Hepatocyte (in vitro differentiated cells): ENCODE measurements at regions not wholly inside any gene's neighbourhood (a gene's known extent, or its start where the extent isn't known, plus 50 kb on each side); places are given as distances from the start of the nearest gene placed in this dataset.

Source experiments
- DNase-seq: peaks from one replicate; pipeline ENCODE4 v3.0.0-alpha.2; 2016; ENCODE audit warnings: low spot score
- H2AFZ ChIP-seq: fragments of 200-600 bp; sonication (generic); 2 replicates; pipeline ENCODE4 v1.6.0; 2016; ENCODE audit warnings: antibody characterized with exemption, mild to moderate bottlenecking
- H3K27ac ChIP-seq: fragments of 200-600 bp; sonication (generic); 2 replicates; pipeline ENCODE4 v1.5.1; 2016; ENCODE audit warnings: mild to moderate bottlenecking
- H3K27me3 ChIP-seq: fragments of 200-600 bp; sonication (generic); 2 replicates; pipeline ENCODE4 v1.6.1; 2016
- H3K36me3 ChIP-seq: fragments of 200-600 bp; sonication (generic); replicated peaks from 2 replicates; pipeline ENCODE4 v1.5.1; 2016; ENCODE audit warnings: low read depth; ENCODE audit not compliant: insufficient read depth
- H3K4me1 ChIP-seq: fragments of 200-600 bp; sonication (generic); 2 replicates; pipeline ENCODE4 v1.5.1; 2016; ENCODE audit warnings: mild to moderate bottlenecking, moderate library complexity; ENCODE audit not compliant: insufficient read depth
- H3K4me2 ChIP-seq: fragments of 200-600 bp; sonication (generic); 2 replicates; pipeline ENCODE4 v1.6.0; 2016
- H3K4me3 ChIP-seq: fragments of 200-600 bp; sonication (generic); 2 replicates; pipeline ENCODE4 v1.5.1; 2016; ENCODE audit warnings: mild to moderate bottlenecking
- H3K79me2 ChIP-seq: fragments of 200-600 bp; sonication (generic); 2 replicates; pipeline ENCODE4 v1.6.0; 2017; ENCODE audit warnings: mild to moderate bottlenecking
- H3K9me2 ChIP-seq: fragments of 200-600 bp; sonication (generic); replicated peaks from 2 replicates; pipeline ENCODE4 v1.6.0; 2017; ENCODE audit warnings: mild to moderate bottlenecking; ENCODE audit not compliant: insufficient read depth
- H3K9me3 ChIP-seq: fragments of 200-600 bp; sonication (generic); 2 replicates; pipeline ENCODE4 v1.5.1; 2016; ENCODE audit warnings: low read depth, mild to moderate bottlenecking
- H4K20me1 ChIP-seq: fragments of 200-600 bp; sonication (generic); 2 replicates; pipeline ENCODE4 v1.6.0; 2016; ENCODE audit warnings: mild to moderate bottlenecking; ENCODE audit not compliant: insufficient read depth, poor library complexity, severe bottlenecking
- CTCF ChIP-seq: fragments of 200-600 bp; sonication (generic); IDR thresholded peaks from 2 replicates; pipeline ENCODE4 v1.5.1; 2016; ENCODE audit warnings: antibody characterized with exemption, mild to moderate bottlenecking; ENCODE audit not compliant: poor library complexity
- EZH2 ChIP-seq: fragments of 200-600 bp; sonication (generic); IDR thresholded peaks from 2 replicates; pipeline ENCODE4 v1.6.1; 2016; ENCODE audit warnings: antibody characterized with exemption, mild to moderate bottlenecking, borderline replicate concordance
- EZH2phosphoT487 ChIP-seq: fragments of 200-600 bp; sonication (generic); IDR thresholded peaks from one replicate; pipeline ENCODE4 v1.6.1; 2018; ENCODE audit warnings: antibody characterized with exemption, mild to moderate bottlenecking, low read depth, moderate library complexity; ENCODE audit not compliant: unreplicated experiment, severe bottlenecking
- WGBS: methylation state at CpG from one replicate; pipeline ENCODE4 v1.1.6; 2016; ENCODE audit warnings: low lambda C conversion rate; ENCODE audit errors: missing lambda C conversion rate; 5-methylcytosine and 5-hydroxymethylcytosine counted together

- no peak for DNase-seq
- no peaks in the 10 kb centered on the region for H3K4me1 ChIP-seq
- no peak overlapping the region for H3K27ac ChIP-seq
- no peaks in the 10 kb centered on the region for H3K36me3 ChIP-seq
- no peaks in the 10 kb centered on the region for H3K9me3 ChIP-seq
- no peak overlapping the region for H2AFZ ChIP-seq
- H3K79me2 ChIP-seq: no peaks in the 10 kb centered on the region
- no peaks in the 10 kb centered on the region for H4K20me1 ChIP-seq
- WGBS: 65% methylated on average over 2 of the region's 2 CpGs
- no peak overlapping the region for H3K4me2 ChIP-seq
- H3K4me3 ChIP-seq: no peak overlapping the region
- H3K27me3 ChIP-seq: no peaks in the 10 kb centered on the region
- no peaks in the 10 kb centered on the region for H3K9me2 ChIP-seq
- TF ChIP-seq CTCF (no peak), EZH2phosphoT487 (no peak), EZH2 (no peak)
These were observed 315.8 kb downstream of the ZNF516 start for GRCh38 chr18:76179257-76179656.

- no peaks in the 10 kb centered on the region for H3K36me3 ChIP-seq
- H3K4me1 ChIP-seq: no peaks in the 10 kb centered on the region
- 95% methylated on average over 1 of the region's 1 CpG for WGBS
- H3K79me2 ChIP-seq: no peaks in the 10 kb centered on the region
- H3K27me3 ChIP-seq: no peaks in the 10 kb centered on the region
- no peak overlapping the region for H2AFZ ChIP-seq
- TF ChIP-seq CTCF (no peak), EZH2 (no peak), EZH2phosphoT487 (no peak)
- no peak overlapping the region for H3K27ac ChIP-seq
- H3K4me2 ChIP-seq: no peak overlapping the region
- H3K9me2 ChIP-seq: no peaks in the 10 kb centered on the region
- H4K20me1 ChIP-seq: no peaks in the 10 kb centered on the region
- H3K4me3 ChIP-seq: no peak overlapping the region
- DNase-seq: no peak
- no peaks in the 10 kb centered on the region for H3K9me3 ChIP-seq
These were observed 317.9 kb downstream of the ZNF516 start for GRCh38 chr18:76177160-76177559.

GRCh38 chr18:76174451-76174850 lies 320.6 kb downstream of the ZNF516 start:
- H3K4me3 ChIP-seq: no peak overlapping the region
- DNase-seq: no peak
- TF ChIP-seq EZH2phosphoT487 (no peak), CTCF (no peak), EZH2 (no peak)
- H3K79me2 ChIP-seq: no peaks in the 10 kb centered on the region
- H4K20me1 ChIP-seq: no peaks in the 10 kb centered on the region
- no peaks in the 10 kb centered on the region for H3K27me3 ChIP-seq
- no peak overlapping the region for H3K27ac ChIP-seq
- WGBS: 75% methylated on average over 2 of the region's 2 CpGs
- H3K9me2 ChIP-seq: no peaks in the 10 kb centered on the region
- H2AFZ ChIP-seq: no peak overlapping the region
- no peaks in the 10 kb centered on the region for H3K36me3 ChIP-seq
- H3K9me3 ChIP-seq: no peaks in the 10 kb centered on the region
- H3K4me1 ChIP-seq: no peaks in the 10 kb centered on the region
- H3K4me2 ChIP-seq: no peak overlapping the region

GRCh38 chr18:76169733-76170132 lies 325.3 kb downstream of the ZNF516 start:
- Histone ChIP-seq H3K36me3 (no peaks in the 10 kb centered on the region), H3K27ac (no peak overlapping the region), H3K4me2 (no peak overlapping the region), H3K79me2 (no peaks in the 10 kb centered on the region), H4K20me1 (no peaks in the 10 kb centered on the region), H2AFZ (no peak overlapping the region), H3K4me3 (no peak overlapping the region), H3K27me3 (no peaks in the 10 kb centered on the region), H3K9me2 (no peaks in the 10 kb centered on the region), H3K9me3 (no peaks in the 10 kb centered on the region), H3K4me1 (peaks cover 5% of the 10 kb centered on the region)
- DNase-seq: no peak
- WGBS: 88% methylated on average over 6 of the region's 6 CpGs
- TF ChIP-seq EZH2phosphoT487 (no peak), CTCF (no peak), EZH2 (no peak)
